ENCODE measurements at regions not wholly inside any gene's neighbourhood (a gene's known extent, or its start where the extent isn't known, plus 50 kb on each side); places are given as distances from the start of the nearest gene placed in this dataset.

DNA sequence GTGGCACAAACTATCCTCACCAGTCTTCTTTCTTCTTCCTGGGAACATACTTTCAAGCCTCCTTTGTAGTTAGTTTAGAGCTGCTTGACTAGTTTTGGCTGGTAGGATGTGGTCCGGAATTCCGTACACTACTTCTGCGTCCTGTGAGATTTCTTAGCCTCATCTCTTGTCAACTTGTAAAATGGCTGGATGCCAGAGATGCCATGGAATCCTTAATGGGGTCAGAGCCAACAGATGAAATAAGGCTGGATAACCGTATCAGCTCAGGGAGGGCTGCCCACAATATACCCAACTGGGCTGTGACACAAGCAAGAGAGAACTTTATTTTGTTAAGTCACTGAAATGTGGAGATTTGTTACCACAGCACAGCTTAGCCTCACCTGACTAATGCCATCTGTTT is 466.9 kb upstream of the MDFIC2 start:
- DNase-seq (ENCODE audit: low spot score) = no peak
- Histone ChIP-seq H3K27ac (no peak overlapping the region), H3K4me3 (no peak overlapping the region)
- TF ChIP-seq, protein P1, sequence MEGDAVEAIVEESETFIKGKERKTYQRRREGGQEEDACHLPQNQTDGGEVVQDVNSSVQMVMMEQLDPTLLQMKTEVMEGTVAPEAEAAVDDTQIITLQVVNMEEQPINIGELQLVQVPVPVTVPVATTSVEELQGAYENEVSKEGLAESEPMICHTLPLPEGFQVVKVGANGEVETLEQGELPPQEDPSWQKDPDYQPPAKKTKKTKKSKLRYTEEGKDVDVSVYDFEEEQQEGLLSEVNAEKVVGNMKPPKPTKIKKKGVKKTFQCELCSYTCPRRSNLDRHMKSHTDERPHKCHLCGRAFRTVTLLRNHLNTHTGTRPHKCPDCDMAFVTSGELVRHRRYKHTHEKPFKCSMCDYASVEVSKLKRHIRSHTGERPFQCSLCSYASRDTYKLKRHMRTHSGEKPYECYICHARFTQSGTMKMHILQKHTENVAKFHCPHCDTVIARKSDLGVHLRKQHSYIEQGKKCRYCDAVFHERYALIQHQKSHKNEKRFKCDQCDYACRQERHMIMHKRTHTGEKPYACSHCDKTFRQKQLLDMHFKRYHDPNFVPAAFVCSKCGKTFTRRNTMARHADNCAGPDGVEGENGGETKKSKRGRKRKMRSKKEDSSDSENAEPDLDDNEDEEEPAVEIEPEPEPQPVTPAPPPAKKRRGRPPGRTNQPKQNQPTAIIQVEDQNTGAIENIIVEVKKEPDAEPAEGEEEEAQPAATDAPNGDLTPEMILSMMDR (IDR thresholded peaks at IDR 0.05) = no peak

DNA sequence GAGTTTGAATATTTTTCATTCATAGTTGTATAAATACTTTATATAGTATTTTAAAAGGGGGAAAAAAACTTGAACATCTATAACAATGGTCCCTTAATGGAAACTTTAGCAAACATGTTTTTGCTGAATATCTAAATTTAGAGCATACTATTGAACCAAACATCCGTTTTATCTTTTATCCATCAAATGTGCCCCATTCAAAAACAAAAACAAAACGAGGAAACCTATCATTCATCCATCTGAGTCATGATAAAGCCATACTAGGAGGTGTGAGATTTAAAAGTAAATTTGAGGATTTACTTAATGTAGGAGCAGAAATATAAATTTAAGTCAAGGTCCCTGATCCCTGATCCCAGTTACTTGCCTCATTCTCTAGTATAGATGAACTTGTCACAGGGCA is 463.6 kb upstream of the MDFIC2 start:
- TF ChIP-seq, protein P1 (IDR thresholded peaks at IDR 0.05) = no peak
- Histone ChIP-seq H3K4me3 (no peak overlapping the region), H3K27ac (no peak overlapping the region)
- DNase-seq (ENCODE audit: low spot score) = no peak

DNA sequence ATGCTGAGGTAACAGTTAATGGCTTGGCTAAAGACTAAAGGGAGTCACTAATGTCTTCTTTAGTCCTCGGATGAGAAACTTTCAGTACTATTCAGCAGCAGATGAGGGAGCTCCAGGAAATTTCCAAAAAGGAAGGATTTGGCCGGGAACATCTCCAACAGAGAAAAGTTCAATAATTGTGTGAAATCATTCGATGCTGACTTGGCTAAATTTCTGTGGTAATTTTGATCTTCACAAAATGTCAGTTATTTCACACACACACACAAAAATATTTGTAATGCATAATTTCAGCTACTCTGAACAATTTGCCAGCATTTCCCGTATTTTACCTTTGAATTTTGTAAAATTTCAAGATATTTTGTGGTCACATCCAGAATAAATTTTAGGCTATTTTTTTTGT is 462.8 kb upstream of the MDFIC2 start:
- no peak overlapping the region for H3K27ac ChIP-seq
- H3K4me3 ChIP-seq = no peak overlapping the region
- TF ChIP-seq, protein P1 (IDR thresholded peaks at IDR 0.05) = no peak
- no peak for DNase-seq (ENCODE audit: low spot score)

DNA sequence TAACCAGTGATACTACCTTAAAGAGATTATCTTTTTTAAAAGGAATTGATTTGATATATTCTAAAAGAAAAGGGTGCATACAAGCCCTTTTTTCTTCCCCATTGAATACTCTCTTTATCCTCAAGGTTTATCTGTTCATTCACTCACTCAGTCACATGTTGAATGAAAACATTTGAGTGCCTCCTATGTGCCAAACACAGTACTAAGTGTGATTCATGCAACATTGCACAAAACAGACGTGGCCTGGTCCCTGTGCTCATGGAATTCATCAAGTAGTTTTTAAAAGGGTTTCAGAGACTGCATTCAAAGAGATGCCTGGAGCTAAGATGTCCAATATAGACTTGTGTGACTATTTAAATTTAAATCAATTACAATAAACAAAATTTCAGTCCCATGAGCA is 462.2 kb upstream of the MDFIC2 start:
- DNase-seq (ENCODE audit: low spot score) = no peak

DNA sequence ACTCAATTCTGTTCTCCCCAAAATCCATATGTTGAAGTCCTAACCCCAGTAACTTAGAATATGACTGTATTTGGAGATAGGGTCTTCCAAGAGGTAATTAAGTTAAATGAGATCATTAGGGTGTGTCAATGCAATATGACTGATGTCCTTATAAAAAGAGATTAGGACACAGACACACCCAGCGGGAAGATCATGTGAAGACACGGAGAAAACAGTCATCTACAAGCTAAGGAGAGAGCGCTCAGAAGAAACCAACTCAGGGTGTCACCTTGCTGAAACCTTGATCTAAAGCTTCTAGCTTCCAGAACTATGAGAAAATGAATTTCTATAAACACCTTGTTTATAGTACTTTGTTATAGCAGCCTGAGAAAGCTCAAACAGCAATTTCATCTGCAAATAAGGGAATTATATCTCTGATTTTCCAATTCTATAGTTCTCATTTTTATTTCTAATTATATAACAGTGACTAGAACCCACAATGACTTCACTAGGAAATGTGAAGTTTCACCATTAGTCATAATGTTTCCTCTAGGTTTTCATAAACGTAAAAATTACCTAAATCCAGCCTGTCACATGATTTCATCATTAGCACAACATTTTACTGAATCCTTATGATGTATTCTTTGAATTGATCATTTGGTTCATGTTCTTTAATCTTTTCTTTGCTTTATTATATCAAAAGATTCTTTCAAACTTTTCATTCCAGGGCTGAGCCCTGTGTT is 459.1 kb upstream of the MDFIC2 start:
- no peak for DNase-seq (ENCODE audit: low spot score)
- Histone ChIP-seq H3K4me3 (no peak overlapping the region), H3K27ac (no peak overlapping the region)
- TF ChIP-seq, protein P1 (IDR thresholded peaks at IDR 0.05) = no peak

More for the DNA sequence above, 462.2 kb upstream of the MDFIC2 start:
- Histone ChIP-seq H3K4me3 (no peak overlapping the region), H3K27ac (no peak overlapping the region)
- TF ChIP-seq, protein P1 (IDR thresholded peaks at IDR 0.05) = no peak

DNA sequence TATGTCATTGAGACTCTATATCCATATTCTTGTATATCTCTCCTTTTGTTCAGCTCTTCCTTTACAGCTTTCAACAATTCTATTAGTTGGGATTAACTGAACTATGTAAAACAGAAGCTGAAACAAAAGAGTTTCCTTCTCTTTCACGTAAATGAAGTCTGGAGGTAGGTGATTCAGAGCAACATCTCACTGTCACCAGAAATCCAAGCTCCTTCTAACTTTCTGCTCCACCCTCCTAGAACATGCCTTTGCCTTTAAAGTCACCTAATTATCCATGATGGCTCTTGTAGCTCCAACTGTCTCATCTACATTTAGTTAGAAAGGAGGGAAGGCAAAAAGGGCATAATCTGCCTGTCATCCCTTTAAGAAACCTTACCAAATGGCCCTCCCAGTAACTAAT is 458.2 kb upstream of the MDFIC2 start:
- no peak overlapping the region for H3K4me3 ChIP-seq
- DNase-seq (ENCODE audit: low spot score) = no peak
- no peak overlapping the region for H3K27ac ChIP-seq
- TF ChIP-seq, protein P1 (IDR thresholded peaks at IDR 0.05) = no peak

DNA sequence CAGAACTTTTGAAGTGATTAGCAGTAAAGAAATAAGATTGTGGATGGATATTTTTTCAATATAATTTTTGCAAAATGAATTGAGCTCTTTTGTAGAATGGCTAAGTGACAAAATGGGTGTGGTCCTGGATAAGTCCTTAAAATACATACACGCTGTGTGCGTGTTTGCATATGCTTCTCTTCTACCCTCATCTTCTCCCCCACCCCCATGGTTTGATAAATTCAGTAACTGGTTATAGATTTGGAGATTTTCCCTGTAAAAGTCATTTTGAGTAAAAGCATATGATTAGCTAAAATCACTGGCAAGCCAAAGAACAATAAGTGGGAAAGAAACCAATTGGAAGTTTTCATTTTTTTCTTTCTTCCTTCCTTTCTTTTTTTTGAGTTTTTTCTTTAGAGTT is 453.9 kb upstream of the MDFIC2 start:
- Histone ChIP-seq H3K4me3 (no peak overlapping the region), H3K27ac (no peak overlapping the region)
- TF ChIP-seq, protein P1 (IDR thresholded peaks at IDR 0.05) = no peak
- no peak for DNase-seq (ENCODE audit: low spot score)
